Endothelial cell of hepatic sinusoid (primary cell): ENCODE measurements at regions not wholly inside any gene's neighbourhood (a gene's known extent, or its start where the extent isn't known, plus 50 kb on each side); places are given as distances from the start of the nearest gene placed in this dataset.

Source experiments
- in situ Hi-C: cut with HindIII; loops from 2 replicates; pipeline ENCODE4 v1.10.0; 2017; ENCODE audit warnings: low sequenced_read_pairs

- in situ Hi-C loops, result no loop called here
These were observed 139.8 kb upstream of the ERCC6L2 start for GRCh38 chr9:95735701-95736100.

GRCh38 chr9:95733741-95734666, 141.5 kb upstream of the ERCC6L2 start:
- in situ Hi-C loops, result no loop called here

GRCh38 chr9:95732802-95733688, 142.4 kb upstream of the ERCC6L2 start:
- in situ Hi-C loops, result no loop called here

- in situ Hi-C loops, result no loop called here
These were observed 143.6 kb upstream of the ERCC6L2 start for GRCh38 chr9:95731876-95732275.

- in situ Hi-C loops, result no loop called here
These were observed 145.7 kb upstream of the ERCC6L2 start for GRCh38 chr9:95729669-95730368.

- in situ Hi-C loops, result no loop called here
These were observed 146.4 kb upstream of the ERCC6L2 start for GRCh38 chr9:95729046-95729445.

GRCh38 chr9:95727947-95728520, 147.5 kb upstream of the ERCC6L2 start:
- in situ Hi-C loops, result no loop called here

GRCh38 chr9:95726756-95727155, 148.7 kb upstream of the ERCC6L2 start:
- in situ Hi-C loops, result no loop called here

- in situ Hi-C loops, result no loop called here
These were observed 150.4 kb upstream of the ERCC6L2 start for GRCh38 chr9:95725045-95725444.

- in situ Hi-C loops, result no loop called here
These were observed 151.1 kb upstream of the ERCC6L2 start for GRCh38 chr9:95724253-95724991.

GRCh38 chr9:95722141-95722540, 153.3 kb upstream of the ERCC6L2 start:
- in situ Hi-C loops, result no loop called here

- in situ Hi-C loops, result no loop called here
These were observed 154.4 kb upstream of the ERCC6L2 start for GRCh38 chr9:95721061-95721531.

GRCh38 chr9:95720496-95720895, 155.0 kb upstream of the ERCC6L2 start:
- in situ Hi-C loops, result no loop called here

GRCh38 chr9:95719354-95719753, 156.1 kb upstream of the ERCC6L2 start:
- in situ Hi-C loops, result no loop called here

GRCh38 chr9:95718263-95718662, 157.2 kb upstream of the ERCC6L2 start:
- in situ Hi-C loops, result no loop called here

GRCh38 chr9:95715868-95716435, 159.5 kb upstream of the ERCC6L2 start:
- in situ Hi-C loops, result no loop called here

GRCh38 chr9:95710446-95710845, 165.0 kb upstream of the ERCC6L2 start:
- in situ Hi-C loops, result no loop called here

- in situ Hi-C loops, result no loop called here
These were observed 178.8 kb upstream of the ERCC6L2 start for GRCh38 chr9:95696701-95697100.

GRCh38 chr9:95691435-95691834, 174.7 kb upstream of the PTCH1 start:
- in situ Hi-C loops, result no loop called here

- in situ Hi-C loops, result no loop called here
These were observed 172.9 kb upstream of the PTCH1 start for GRCh38 chr9:95689669-95690068.
